Muscle layer of duodenum (tissue), 2 donors: ENCODE measurements at regions not wholly inside any gene's neighbourhood (a gene's known extent, or its start where the extent isn't known, plus 50 kb on each side); places are given as distances from the start of the nearest gene placed in this dataset.

Experiments used
- H3K27ac ChIP-seq: one replicate; pipeline ENCODE4 v1.7.0; 2013; ENCODE audit warnings: mild to moderate bottlenecking, low read length
- H3K27me3 ChIP-seq: one replicate; pipeline ENCODE4 v1.7.0; 2013; ENCODE audit warnings: low read depth, mild to moderate bottlenecking, control low read depth, low read length
- H3K36me3 ChIP-seq, 2 donors: one replicate each; pipeline ENCODE4 v1.7.0; 2013; ENCODE audit warnings: low read length in 2 of 2, control low read depth in 1 of 2, mild to moderate bottlenecking in 1 of 2; ENCODE audit not compliant: insufficient read depth in 2 of 2, control insufficient read depth in 1 of 2
- H3K4me1 ChIP-seq, 2 donors: one replicate each; pipeline ENCODE4 v1.7.0; 2013; ENCODE audit warnings: low read length in 2 of 2, mild to moderate bottlenecking in 2 of 2, control low read depth in 1 of 2, moderate library complexity in 1 of 2; ENCODE audit not compliant: insufficient read depth in 2 of 2, control insufficient read depth in 1 of 2
- H3K4me3 ChIP-seq, 2 donors: one replicate each; pipeline ENCODE4 v1.7.0; 2013; ENCODE audit warnings: low read length in 2 of 2, low read depth in 1 of 2, mild to moderate bottlenecking in 1 of 2
- H3K9me3 ChIP-seq, 2 donors: one replicate each; pipeline ENCODE4 v1.7.0; 2013; ENCODE audit warnings: low read length in 2 of 2, control low read depth in 1 of 2, mild to moderate bottlenecking in 1 of 2; ENCODE audit not compliant: control insufficient read depth in 1 of 2
- donor health status: healthy.

DNA sequence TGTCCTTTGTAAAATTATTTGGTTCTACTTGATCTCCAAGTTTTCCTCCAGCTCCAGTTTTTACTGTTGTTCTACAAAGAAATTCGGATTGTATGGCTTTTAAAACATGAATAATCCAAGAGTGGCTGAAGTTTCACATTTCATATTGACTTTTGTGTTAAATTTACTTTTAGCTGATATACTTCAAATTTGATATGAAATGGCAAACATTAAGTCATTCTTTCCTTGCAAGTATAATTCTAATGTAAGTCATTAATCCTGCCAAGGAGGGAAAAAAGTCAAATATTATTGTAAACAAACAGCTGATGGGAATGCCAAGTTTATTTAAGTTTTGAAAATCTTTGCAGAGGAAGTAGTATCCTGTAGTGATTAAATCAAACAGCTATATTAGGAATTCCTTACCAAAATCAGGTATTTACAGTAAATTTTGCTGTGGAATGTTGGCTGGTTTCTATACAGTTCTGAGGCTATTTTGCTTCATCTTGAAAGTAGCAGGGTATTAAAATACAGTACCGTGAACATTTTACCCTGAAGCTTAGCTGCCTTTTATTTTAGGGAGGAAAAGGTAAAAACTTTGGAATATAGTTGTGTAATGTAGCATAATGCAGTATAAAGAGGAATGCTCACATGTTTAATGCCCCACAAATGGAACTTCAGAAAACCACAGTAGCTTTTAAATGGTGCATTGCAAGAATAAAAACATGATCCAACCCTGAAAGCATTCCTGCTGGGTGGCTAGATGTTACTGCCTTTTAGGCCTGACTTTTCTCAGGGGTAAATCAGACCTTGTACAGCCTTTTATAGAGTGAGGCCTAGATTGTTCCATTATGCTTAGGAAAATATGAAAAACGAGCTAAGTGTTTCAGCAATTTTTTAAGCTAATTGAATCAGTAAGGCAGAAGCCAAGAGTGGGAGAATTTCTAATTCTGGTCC is 62.7 kb upstream of the NT5C1B start:
- Histone ChIP-seq H3K36me3 (no peaks in the 10 kb centered on the region), H3K9me3 (no peaks in the 10 kb centered on the region), H3K4me3 (no peak overlapping the region), H3K27me3 (no peaks in the 10 kb centered on the region), H3K27ac (no peak overlapping the region), H3K4me1 (no peaks in the 10 kb centered on the region)

- Histone ChIP-seq H3K9me3 (no peaks in the 10 kb centered on the region), H3K27ac (no peak overlapping the region), H3K4me1 (no peaks in the 10 kb centered on the region), H3K4me3 (no peak overlapping the region), H3K36me3 (no peaks in the 10 kb centered on the region), H3K27me3 (no peaks in the 10 kb centered on the region)
Observed at GRCh38 chr2:18650221-18650620, 60.9 kb upstream of the NT5C1B start.

- no peak overlapping the region for H3K27ac ChIP-seq
- H3K4me3 ChIP-seq, result no peak overlapping the region
- no peaks in the 10 kb centered on the region for H3K9me3 ChIP-seq
- no peaks in the 10 kb centered on the region for H3K4me1 ChIP-seq
- H3K36me3 ChIP-seq, result no peaks in the 10 kb centered on the region
- no peaks in the 10 kb centered on the region for H3K27me3 ChIP-seq
Observed at GRCh38 chr2:18649502-18650135, 60.2 kb upstream of the NT5C1B start.

- Histone ChIP-seq H3K36me3 (no peaks in the 10 kb centered on the region), H3K27ac (no peak overlapping the region), H3K4me3 (no peak overlapping the region), H3K4me1 (no peaks in the 10 kb centered on the region), H3K9me3 (no peaks in the 10 kb centered on the region), H3K27me3 (no peaks in the 10 kb centered on the region)
Observed at GRCh38 chr2:18648161-18648560, 58.8 kb upstream of the NT5C1B start.

DNA sequence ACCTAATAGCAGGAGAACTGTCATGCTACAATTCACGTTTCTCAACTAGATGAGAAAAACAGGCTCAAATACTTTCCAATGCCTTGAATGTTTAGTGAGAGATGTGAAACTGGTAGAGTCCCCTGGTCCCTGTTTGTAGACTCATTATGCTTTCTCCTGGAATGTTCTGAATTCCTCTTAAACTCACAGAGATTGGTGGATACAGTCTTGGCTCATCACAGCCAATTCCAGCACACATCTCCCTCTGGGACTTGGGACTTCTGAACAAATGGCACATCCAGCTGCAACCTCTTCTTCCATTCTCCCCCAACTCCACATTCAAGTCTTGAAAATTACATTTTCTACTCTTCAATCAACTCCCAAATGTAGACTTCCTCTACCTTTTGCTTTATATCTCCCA is 58.4 kb upstream of the NT5C1B start:
- Histone ChIP-seq H3K27ac (no peak overlapping the region), H3K4me3 (no peak overlapping the region), H3K27me3 (no peaks in the 10 kb centered on the region), H3K4me1 (no peaks in the 10 kb centered on the region), H3K9me3 (no peaks in the 10 kb centered on the region), H3K36me3 (no peaks in the 10 kb centered on the region)

- Histone ChIP-seq H3K27ac (no peak overlapping the region), H3K4me3 (no peak overlapping the region), H3K9me3 (no peaks in the 10 kb centered on the region), H3K4me1 (no peaks in the 10 kb centered on the region), H3K27me3 (no peaks in the 10 kb centered on the region), H3K36me3 (no peaks in the 10 kb centered on the region)
Observed at GRCh38 chr2:18645315-18645714, 55.9 kb upstream of the NT5C1B start.

- Histone ChIP-seq H3K27ac (no peak overlapping the region), H3K9me3 (no peaks in the 10 kb centered on the region), H3K4me1 (no peaks in the 10 kb centered on the region), H3K27me3 (no peaks in the 10 kb centered on the region), H3K36me3 (no peaks in the 10 kb centered on the region), H3K4me3 (no peak overlapping the region)
Observed at GRCh38 chr2:18644115-18644462, 54.7 kb upstream of the NT5C1B start.

DNA sequence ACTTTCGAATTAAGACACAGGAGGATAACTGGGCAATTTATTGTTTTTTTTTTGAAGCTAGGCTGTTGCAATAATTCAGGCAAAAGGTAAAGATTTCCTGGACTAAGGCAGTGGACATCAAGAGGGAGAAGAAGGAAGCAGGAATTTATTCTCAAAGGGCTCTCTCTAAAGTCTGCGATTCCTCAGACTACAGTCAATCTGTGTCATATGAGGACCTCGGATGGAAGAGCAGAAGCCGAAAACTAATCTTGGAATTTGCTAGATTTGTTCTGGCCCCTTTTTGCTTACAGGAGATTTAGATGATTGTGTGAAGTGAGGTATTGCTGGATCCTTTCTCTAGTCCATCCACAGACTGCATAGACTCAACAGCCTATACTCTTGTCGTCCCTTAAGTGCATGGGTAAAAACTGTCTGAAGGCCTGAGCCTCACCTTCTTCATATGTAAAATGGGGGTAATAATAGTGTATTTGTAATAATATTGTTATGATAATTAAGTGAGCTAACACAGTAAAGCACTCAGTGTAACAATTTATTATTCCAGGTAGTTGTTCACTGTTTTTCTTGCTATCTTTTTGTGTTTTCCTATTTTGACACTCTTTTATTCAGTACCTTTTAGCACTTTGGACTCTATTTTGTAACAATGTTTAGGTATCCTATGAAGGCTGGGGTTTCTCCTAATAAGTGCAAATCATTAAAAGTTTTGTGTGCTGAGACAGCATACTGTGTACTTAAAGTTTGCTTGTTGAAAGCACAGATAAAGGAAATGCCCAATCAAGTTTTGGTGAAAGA is 54.2 kb upstream of the NT5C1B start:
- no peaks in the 10 kb centered on the region for H3K36me3 ChIP-seq
- H3K4me3 ChIP-seq, result no peak overlapping the region
- no peaks in the 10 kb centered on the region for H3K27me3 ChIP-seq
- H3K9me3 ChIP-seq, result no peaks in the 10 kb centered on the region
- H3K4me1 ChIP-seq, result no peaks in the 10 kb centered on the region
- no peak overlapping the region for H3K27ac ChIP-seq

DNA sequence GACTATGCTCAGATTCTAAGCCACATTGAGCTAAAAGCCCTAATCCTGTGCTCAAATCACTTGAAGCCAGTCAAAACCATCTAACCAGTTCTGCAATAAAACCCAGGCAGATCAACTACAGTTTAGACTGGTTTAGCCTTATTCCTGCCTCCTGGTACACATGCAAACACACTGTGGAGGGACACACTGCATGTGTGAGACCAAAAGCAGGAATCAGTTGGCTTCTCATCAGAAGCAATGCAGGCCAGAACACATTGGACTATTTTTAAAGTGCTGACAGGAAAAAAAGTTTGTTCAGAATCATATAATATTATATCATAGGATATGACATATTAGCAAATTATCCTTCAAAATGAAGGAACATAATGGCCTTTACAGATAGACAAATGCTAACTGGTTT is 52.5 kb upstream of the NT5C1B start:
- no peak overlapping the region for H3K4me3 ChIP-seq
- no peaks in the 10 kb centered on the region for H3K36me3 ChIP-seq
- peaks cover 0 to 7% of the 10 kb centered on the region in 2 donors for H3K9me3 ChIP-seq
- H3K27ac ChIP-seq, result no peak overlapping the region
- H3K4me1 ChIP-seq, result no peaks in the 10 kb centered on the region
- no peaks in the 10 kb centered on the region for H3K27me3 ChIP-seq

DNA sequence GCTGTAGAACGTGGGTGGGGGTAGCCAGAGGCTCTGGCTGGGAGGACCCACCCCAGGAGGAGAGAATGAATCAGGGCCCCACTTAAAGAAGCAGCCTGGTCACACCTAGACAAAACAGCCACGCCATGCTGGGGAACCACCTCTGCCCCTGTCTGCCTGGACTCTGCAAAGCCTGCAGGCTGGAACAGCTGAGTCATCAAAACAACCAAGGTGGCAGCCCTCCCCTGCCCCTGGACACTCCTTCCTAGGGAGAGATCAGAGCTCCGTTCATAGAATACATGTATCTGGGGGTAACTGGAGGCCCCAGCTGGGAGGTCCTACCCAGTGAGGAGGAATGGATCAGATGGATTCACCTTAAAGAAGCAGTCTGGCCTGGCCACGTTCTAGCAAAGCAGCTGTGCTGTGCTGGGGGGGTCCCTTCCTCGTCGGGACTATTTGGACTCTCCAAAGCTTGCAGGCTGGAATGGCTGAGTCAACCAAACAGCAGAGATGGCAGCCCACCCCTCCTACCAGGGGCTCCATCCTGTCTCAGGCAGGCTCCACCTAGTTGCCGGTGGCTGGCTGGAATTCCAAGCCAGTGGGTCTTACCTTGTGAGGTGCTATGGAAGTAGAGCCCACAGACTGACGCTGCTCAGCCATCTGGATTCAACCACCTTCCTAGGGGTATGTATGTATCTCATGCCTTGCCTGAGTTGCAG is 50.5 kb upstream of the NT5C1B start:
- no peak overlapping the region for H3K27ac ChIP-seq
- H3K36me3 ChIP-seq, result no peaks in the 10 kb centered on the region
- peaks cover 7 to 14% of the 10 kb centered on the region in 2 donors for H3K9me3 ChIP-seq
- no peaks in the 10 kb centered on the region for H3K27me3 ChIP-seq
- H3K4me3 ChIP-seq, result no peak overlapping the region
- no peaks in the 10 kb centered on the region for H3K4me1 ChIP-seq
